Fibroblast of mammary gland (primary cell): ENCODE measurements at regions not wholly inside any gene's neighbourhood (a gene's known extent, or its start where the extent isn't known, plus 50 kb on each side); places are given as distances from the start of the nearest gene placed in this dataset.
"Not testable (repeated sequence)": the region's sequence is repeated elsewhere in the genome, so short reads cannot be mapped to it uniquely, and the experiment has no call there.

ENCODE experiments used
- DNase-seq: peaks from one replicate; pipeline ENCODE4 v3.0.0-alpha.2; 2010; ENCODE audit warnings: low read depth
- H3K4me3 ChIP-seq: 2 replicates; pipeline ENCODE4 v1.5.1; 2011; ENCODE audit warnings: low read depth, mild to moderate bottlenecking, low read length, moderate library complexity; ENCODE audit not compliant: control insufficient read depth
- CTCF ChIP-seq: conservative IDR thresholded peaks from 2 replicates; pipeline ENCODE4 v1.5.1; 2011; ENCODE audit warnings: low read depth, low read length, inconsistent platforms; ENCODE audit not compliant: control insufficient read depth, insufficient read depth

GRCh38 chr12:74250891-74251290 lies 286.7 kb upstream of the ATXN7L3B start:
- H3K4me3 ChIP-seq, result no peak overlapping the region
- TF ChIP-seq CTCF, result no peak
- no peak for DNase-seq

- not testable (repeated sequence) for H3K4me3 ChIP-seq, DNase-seq
These were observed 283.8 kb upstream of the ATXN7L3B start for GRCh38 chr12:74253826-74254225.

DNA sequence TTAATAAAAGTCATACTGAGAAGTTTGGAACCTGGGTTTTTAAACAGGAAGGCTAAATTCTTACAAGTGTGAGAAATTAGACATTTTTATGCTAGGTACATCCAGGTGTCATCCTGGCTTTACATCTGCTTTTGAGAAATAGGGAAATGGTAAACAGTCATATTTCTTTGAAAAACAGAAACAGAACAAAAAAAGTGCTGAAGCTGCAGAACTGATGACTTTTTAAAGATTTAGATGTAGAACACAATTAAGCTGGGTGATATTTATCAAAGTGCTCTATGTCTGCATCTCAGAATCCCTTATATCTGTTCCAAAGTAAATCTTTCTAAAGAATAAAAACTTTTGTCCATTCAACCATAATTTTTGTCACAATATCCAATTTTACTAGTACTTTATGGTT lies 282.9 kb upstream of the ATXN7L3B start:
- DNase-seq, result no peak
- TF ChIP-seq CTCF, result no peak
- H3K4me3 ChIP-seq, result no peak overlapping the region

DNA sequence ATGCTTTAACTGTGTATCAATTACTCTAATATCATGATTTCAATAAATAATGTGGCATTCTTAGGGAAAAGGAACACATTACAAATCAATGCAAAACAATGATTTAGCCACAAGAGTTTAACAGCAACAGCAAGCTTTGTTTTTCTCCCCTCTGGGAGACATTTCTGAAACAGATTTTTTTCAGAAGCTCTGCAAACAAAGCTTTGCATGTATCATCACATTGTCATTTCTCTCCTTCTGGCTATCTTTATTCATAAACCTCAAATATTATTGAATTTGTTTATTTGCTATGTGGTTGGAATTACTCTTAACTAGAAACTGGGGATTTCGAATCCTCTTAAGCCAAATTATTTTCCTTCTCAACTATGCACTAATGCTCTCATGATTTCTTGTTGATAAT lies 278.4 kb upstream of the ATXN7L3B start:
- TF ChIP-seq CTCF, result no peak
- DNase-seq, result no peak
- H3K4me3 ChIP-seq, result no peak overlapping the region

DNA sequence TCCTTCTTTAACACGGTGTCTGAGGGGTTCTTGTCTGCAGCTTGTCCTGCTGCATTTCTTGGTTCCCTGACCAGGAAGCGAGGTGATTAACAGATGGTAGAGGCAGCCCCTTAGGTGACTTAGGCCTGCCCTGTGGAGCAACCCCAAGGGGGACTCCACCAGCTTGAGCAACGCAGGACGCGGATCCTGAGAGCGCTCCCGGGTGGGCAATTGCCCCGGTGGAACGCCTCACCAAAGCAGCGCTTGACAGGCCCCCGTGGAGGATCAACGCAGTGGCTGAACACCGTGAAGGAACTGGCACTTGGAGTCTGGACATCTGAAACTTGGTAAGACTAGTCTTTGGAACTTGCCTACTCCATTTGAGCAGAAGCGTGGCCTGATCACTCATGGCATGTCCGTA lies 272.9 kb upstream of the ATXN7L3B start:
- H3K4me3 ChIP-seq, result no peak overlapping the region
- TF ChIP-seq CTCF, result no peak
- no peak for DNase-seq

GRCh38 chr12:74269355-74269754 lies 268.3 kb upstream of the ATXN7L3B start:
- not testable (repeated sequence) for DNase-seq, H3K4me3 ChIP-seq

GRCh38 chr12:74280156-74280655 lies 257.4 kb upstream of the ATXN7L3B start:
- TF ChIP-seq CTCF, result no peak
- no peak overlapping the region for H3K4me3 ChIP-seq
- no peak for DNase-seq

- not testable (repeated sequence) for H3K4me3 ChIP-seq, DNase-seq
These were observed 256.0 kb upstream of the ATXN7L3B start for GRCh38 chr12:74281401-74282180.
